Retinal pigment epithelial cell (primary cell): ENCODE measurements at regions not wholly inside any gene's neighbourhood (a gene's known extent, or its start where the extent isn't known, plus 50 kb on each side); places are given as distances from the start of the nearest gene placed in this dataset.
A peak's percentile ranks its signal among the peaks of the same experiment; 100 is the strongest.

Experiments used
- DNase-seq: peaks from one replicate; pipeline ENCODE4 v3.0.0-alpha.2; 2010; ENCODE audit warnings: low read depth
- H3K4me3 ChIP-seq: 2 replicates; pipeline ENCODE4 v1.5.1; 2011; ENCODE audit warnings: mild to moderate bottlenecking, low read length, control low read depth, moderate library complexity
- TF ChIP-seq, protein P1 (sequence below): conservative IDR thresholded peaks from 2 replicates; pipeline ENCODE4 v1.5.1; 2011; ENCODE audit warnings: low read depth, low read length, control low read depth, inconsistent platforms

DNA sequence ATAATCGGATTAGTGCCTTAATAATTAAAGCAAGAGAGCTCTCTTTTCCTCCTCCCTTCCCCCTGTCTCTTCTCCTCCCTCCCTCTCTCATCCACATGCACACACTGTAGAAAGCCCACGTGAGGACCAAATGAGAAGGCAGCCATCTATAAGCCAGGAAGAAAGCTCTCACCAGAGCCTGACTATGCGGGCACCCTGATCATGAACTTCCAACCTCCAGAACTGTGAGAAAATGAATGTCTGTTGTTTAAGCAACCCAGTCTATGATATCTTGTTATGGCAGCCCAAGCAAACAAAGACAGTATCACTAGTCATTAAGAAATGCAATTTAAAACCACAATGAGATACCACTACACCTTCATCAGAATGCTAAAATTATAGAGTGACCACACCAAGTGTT, 220.3 kb downstream of the EN1 start:
- no peak overlapping the region for H3K4me3 ChIP-seq
- TF ChIP-seq, protein P1, sequence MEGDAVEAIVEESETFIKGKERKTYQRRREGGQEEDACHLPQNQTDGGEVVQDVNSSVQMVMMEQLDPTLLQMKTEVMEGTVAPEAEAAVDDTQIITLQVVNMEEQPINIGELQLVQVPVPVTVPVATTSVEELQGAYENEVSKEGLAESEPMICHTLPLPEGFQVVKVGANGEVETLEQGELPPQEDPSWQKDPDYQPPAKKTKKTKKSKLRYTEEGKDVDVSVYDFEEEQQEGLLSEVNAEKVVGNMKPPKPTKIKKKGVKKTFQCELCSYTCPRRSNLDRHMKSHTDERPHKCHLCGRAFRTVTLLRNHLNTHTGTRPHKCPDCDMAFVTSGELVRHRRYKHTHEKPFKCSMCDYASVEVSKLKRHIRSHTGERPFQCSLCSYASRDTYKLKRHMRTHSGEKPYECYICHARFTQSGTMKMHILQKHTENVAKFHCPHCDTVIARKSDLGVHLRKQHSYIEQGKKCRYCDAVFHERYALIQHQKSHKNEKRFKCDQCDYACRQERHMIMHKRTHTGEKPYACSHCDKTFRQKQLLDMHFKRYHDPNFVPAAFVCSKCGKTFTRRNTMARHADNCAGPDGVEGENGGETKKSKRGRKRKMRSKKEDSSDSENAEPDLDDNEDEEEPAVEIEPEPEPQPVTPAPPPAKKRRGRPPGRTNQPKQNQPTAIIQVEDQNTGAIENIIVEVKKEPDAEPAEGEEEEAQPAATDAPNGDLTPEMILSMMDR: no peak
- DNase-seq: peak; percentile 55

DNA sequence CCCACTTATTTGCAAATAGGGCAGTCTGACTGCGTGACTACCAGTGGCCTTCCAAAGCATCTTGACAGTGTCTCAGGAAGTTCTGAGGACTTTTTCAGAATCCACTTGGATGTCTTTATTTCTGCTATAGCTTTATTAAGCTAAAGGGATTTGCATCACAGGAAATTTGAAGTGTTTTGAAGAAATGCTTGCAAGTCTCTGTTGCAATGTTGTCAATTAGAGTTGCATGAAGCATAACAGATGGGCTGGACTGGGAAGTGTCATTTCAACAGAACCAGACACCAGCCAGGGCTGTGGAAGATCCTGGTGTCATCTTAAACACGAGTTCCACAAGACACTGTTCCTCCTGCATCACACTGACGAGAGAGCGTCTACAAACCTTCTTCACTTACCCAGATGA, 224.5 kb downstream of the EN1 start:
- H3K4me3 ChIP-seq: no peak overlapping the region
- TF ChIP-seq, protein P1: no peak

DNA sequence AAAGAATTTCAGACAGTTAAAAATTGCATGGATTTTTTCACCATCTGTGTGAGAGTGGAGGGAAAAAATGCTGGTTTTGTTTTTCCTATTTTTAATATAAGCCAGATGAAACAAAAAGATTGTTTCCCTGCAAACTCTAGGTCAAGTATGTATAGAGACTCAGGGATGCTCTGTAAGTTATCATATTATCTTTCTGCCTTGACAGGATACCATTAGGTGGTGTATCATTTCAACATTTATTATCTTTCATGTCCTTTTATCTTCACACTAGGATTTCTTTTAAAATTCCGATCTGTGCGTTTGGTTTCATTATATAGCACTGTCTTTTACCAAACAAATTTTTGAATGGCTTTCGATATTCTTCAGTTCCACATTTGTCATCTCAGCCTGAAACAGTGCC, 225.3 kb downstream of the EN1 start:
- no peak overlapping the region for H3K4me3 ChIP-seq
- no peak for DNase-seq
- TF ChIP-seq, protein P1: no peak

More for the DNA sequence above, 224.5 kb downstream of the EN1 start:
- DNase-seq: no peak

DNA sequence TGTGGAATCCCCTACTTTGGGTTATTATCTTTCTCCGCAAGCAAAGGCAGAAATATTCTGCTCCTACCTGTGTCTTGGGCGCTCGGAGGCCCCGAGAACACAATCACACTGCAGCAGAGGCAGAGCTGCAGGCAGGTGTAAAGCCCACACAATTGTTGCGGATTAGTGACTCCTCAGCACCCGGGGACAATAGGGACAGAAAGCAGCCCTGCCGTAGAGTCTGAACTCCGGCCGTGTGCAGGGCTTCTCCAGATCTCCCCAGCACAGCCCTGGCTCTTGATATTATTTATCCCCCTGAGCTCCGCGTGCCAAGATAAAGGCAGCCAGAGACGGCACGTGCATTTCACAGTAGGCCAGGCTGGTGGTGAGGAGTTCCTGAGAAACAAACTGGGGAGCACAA, 229.2 kb downstream of the EN1 start:
- TF ChIP-seq, protein P1: no peak
- DNase-seq: no peak
- no peak overlapping the region for H3K4me3 ChIP-seq

DNA sequence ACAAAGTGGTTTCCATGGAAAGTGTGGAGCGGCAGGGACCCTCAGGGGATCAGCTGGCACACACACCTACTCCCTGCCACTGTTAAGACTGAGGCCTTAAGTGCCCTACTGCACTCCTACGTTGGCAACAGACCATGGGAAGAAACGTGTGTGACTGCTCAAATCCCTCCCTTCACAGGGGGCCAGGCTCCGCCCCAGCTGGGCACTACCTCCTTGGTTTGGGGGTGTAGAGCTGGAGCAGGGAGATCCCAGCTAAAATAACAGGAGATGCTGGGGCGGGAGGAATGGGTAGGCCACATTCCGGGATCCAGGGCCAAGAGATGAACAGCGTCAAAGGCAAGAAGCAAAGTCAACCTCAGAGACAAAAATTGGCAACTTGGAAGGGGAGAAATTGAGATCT, 231.0 kb downstream of the EN1 start:
- H3K4me3 ChIP-seq: no peak overlapping the region
- TF ChIP-seq, protein P1: no peak
- DNase-seq: no peak

DNA sequence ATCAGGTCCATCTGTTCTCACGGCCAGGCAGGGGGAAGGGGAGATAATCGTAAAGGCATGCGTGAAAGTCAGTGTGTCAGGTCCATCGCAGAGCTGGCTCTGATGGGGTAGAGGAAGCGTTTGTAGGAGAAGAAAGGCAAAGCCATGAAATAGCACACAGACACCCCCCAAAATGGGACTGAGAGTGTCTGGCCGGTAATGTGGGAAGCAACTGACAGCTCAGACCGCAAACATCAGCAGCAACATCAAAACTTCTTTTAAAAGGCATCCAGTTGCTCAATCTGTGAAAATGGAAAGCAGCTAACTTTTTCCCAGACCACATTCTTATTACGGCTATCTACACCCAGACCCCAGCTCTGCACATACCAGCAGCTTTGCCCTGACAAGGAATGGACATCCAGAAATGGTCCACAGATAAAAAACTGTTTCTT, 232.6 kb downstream of the EN1 start:
- TF ChIP-seq, protein P1: no peak
- no peak overlapping the region for H3K4me3 ChIP-seq
- no peak for DNase-seq

DNA sequence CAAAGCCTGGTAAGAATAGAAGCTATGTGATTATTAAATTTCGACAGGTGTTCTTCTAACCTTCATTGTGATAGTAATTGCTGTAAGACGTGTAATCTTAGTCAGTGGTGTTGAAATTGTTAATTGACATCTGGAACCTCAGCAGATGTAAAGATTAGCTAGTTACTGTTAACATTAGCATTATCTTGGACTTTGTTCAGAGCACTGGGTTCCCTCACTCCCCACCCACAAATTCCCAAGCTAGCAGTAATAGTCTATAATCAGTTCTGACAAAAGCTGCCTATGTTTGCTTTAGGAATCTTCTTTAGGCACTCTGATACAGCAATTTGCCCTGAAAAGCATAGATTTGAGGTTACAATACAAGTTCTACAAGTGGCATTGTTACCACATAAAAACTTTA, 233.7 kb downstream of the EN1 start:
- TF ChIP-seq, protein P1: no peak
- no peak overlapping the region for H3K4me3 ChIP-seq
- DNase-seq: no peak
